ENCODE measurements at regions not wholly inside any gene's neighbourhood (a gene's known extent, or its start where the extent isn't known, plus 50 kb on each side); places are given as distances from the start of the nearest gene placed in this dataset.

DNA sequence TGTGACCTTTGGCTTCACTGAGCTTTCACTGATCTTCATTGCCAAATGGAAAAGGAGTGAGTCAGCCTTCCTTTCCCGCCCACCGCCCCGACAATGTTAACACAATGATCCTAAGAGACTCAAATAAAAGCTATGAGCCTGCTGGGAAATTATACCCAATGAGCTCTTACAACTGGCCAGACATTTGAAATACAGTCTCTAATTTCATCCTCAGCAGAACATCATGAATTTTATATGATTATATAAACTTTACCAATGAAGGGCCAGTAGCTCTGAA is 252.5 kb downstream of the SIPA1L2 start:
- no peaks in the 10 kb centered on the region for H3K79me2 ChIP-seq (ENCODE audit: control insufficient read depth, insufficient read depth, low read length)
- FAIRE-seq (no peak), DNase-seq (ENCODE audit: extremely low read depth in 1 of 4, low spot score in 3 of 4) (no peak), ATAC-seq (no peak)
- H2AFZ ChIP-seq (ENCODE audit: low read depth, low read length), result no peak overlapping the region
- ChIA-PET CTCF (ENCODE audit: low intra/inter-chr PET ratio) (no interaction called here), POLR2A (no interaction called here)
- in situ Hi-C loops (cut with MboI), result no loop called here
- no peaks in the 10 kb centered on the region for H3K36me3 ChIP-seq (ENCODE audit: control insufficient read depth, insufficient read depth, low read length)
- H4K20me1 ChIP-seq (replicated peaks; ENCODE audit: control insufficient read depth, insufficient read depth, low read length), result no peaks in the 10 kb centered on the region
- no peak overlapping the region for H3K27ac ChIP-seq (ENCODE audit: extremely low read depth, low read depth, low read length)
- 0% methylated on average over 3 of the region's 3 CpGs for WGBS (ENCODE audit: insufficient coverage, low coverage, missing lambda C conversion rate)
- H3K4me3 ChIP-seq, result no peak overlapping the region
- no peaks in the 10 kb centered on the region for H3K4me1 ChIP-seq (replicated peaks in 1 of 2; ENCODE audit: control insufficient read depth in 2 of 2, insufficient read depth in 2 of 2, low read length in 2 of 2)
- peaks cover 4% of the 10 kb centered on the region for H3K9me1 ChIP-seq (ENCODE audit: control insufficient read depth, insufficient read depth, low read length)
- intact Hi-C loops (cut with micrococcal nuclease), result no loop called here
- no TSS peak for BruUV-seq (replicated peaks)
- H3K27me3 ChIP-seq (ENCODE audit: control insufficient read depth in 2 of 2, insufficient read depth in 2 of 2, low read length in 2 of 2), result peaks cover 0 to 5% of the 10 kb centered on the region in 2 experiments; a peak in 1 of 5 replicates
- H3K9me3 ChIP-seq (replicated peaks; ENCODE audit: control insufficient read depth, insufficient read depth, low read depth, low read length), result no peaks in the 10 kb centered on the region
- no peak overlapping the region for H3K9ac ChIP-seq (ENCODE audit: insufficient read depth in 1 of 2, low read depth in 2 of 2, low read length in 2 of 2)
- no peak for TF ChIP-seq FOXA3 (CRISPR knock-in tag; conservative IDR thresholded peaks at IDR 0.05 in 1 of 2, IDR thresholded peaks at IDR 0.05 in 1 of 2)
- no peak for TF ChIP-seq CAMTA2 (CRISPR knock-in tag; conservative IDR thresholded peaks at IDR 0.05)
- H3K4me2 ChIP-seq (ENCODE audit: insufficient read depth, low read length), result no peak overlapping the region

DNA sequence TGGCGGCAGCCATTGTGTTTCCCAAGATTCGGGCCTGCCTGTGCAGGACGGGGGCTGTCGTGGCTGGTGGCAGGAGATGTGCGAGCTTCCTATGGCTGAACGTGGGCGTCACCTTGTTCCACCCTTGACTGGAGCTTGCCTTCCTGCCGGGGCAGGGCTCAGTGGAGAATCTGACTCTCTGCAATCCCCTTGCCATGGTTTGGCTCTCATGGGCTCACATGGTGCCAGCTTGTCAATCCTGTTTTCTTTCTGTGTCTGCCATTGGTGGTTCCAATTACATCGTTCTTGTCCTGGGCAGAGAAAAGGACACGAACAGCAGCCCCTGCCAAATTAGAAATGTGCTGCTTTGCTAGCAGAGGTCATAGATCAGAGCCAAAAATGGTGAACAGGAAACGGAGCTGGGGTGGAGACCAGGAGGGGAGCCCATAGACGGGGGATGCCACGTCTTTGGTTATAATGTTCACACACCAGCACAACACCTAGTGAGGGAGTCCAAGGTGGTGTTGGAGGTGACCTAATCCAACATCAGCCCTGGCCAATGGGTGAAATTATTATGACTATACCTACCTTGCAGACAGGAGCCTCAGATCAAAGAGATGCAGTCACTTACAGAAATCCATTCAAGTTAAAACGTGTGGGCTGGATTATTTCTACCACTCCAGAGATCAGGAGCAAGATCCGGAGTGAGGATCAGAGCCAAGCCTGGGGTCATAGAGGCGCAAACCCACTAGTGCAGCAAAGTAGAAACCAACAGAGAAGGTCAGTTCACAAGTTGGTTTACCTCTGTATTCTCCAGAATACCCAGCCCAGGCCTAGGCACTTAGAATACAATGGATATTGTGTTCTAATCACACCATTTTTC is 253.1 kb downstream of the SIPA1L2 start:
- Histone ChIP-seq H3K4me1 (replicated peaks in 1 of 2; ENCODE audit: control insufficient read depth in 2 of 2, insufficient read depth in 2 of 2, low read length in 2 of 2) (no peaks in the 10 kb centered on the region), H3K4me2 (ENCODE audit: insufficient read depth, low read length) (no peak overlapping the region), H3K27me3 (ENCODE audit: control insufficient read depth in 2 of 2, insufficient read depth in 2 of 2, low read length in 2 of 2) (peaks cover 0 to 7% of the 10 kb centered on the region in 2 experiments; a peak in 1 of 5 replicates), H4K20me1 (replicated peaks; ENCODE audit: control insufficient read depth, insufficient read depth, low read length) (no peaks in the 10 kb centered on the region; the same call in 1 of the 2 replicates), H3K36me3 (ENCODE audit: control insufficient read depth, insufficient read depth, low read length) (no peaks in the 10 kb centered on the region), H3K4me3 (no peak overlapping the region), H2AFZ (ENCODE audit: low read depth, low read length) (no peak overlapping the region), H3K27ac (ENCODE audit: extremely low read depth, low read depth, low read length) (no peak overlapping the region), H3K9me3 (replicated peaks; ENCODE audit: control insufficient read depth, insufficient read depth, low read depth, low read length) (no peaks in the 10 kb centered on the region), H3K9me1 (ENCODE audit: control insufficient read depth, insufficient read depth, low read length) (peaks cover 4% of the 10 kb centered on the region), H3K9ac (ENCODE audit: insufficient read depth in 1 of 2, low read depth in 2 of 2, low read length in 2 of 2) (no peak overlapping the region), H3K79me2 (ENCODE audit: control insufficient read depth, insufficient read depth, low read length) (no peaks in the 10 kb centered on the region)
- intact Hi-C loops (cut with micrococcal nuclease), result no loop called here
- ATAC-seq (no peak), DNase-seq (ENCODE audit: extremely low read depth in 1 of 4, low spot score in 3 of 4) (no peak), FAIRE-seq (no peak)
- 2% methylated on average over 16 of the region's 16 CpGs for WGBS (ENCODE audit: insufficient coverage, low coverage, missing lambda C conversion rate)
- ChIA-PET POLR2A (no interaction called here), CTCF (ENCODE audit: low intra/inter-chr PET ratio) (no interaction called here)
- in situ Hi-C loops (cut with MboI), result no loop called here
- no TSS peak for BruUV-seq (replicated peaks)
- TF ChIP-seq, protein P1, sequence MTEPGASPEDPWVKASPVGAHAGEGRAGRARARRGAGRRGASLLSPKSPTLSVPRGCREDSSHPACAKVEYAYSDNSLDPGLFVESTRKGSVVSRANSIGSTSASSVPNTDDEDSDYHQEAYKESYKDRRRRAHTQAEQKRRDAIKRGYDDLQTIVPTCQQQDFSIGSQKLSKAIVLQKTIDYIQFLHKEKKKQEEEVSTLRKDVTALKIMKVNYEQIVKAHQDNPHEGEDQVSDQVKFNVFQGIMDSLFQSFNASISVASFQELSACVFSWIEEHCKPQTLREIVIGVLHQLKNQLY (CRISPR knock-in tag; conservative IDR thresholded peaks at IDR 0.05), result no peak
- TF ChIP-seq SPI1 (IDR thresholded peaks at IDR 0.05; ENCODE audit: borderline replicate concordance, low read depth, low read length), result no peak
- TF ChIP-seq, protein P2, sequence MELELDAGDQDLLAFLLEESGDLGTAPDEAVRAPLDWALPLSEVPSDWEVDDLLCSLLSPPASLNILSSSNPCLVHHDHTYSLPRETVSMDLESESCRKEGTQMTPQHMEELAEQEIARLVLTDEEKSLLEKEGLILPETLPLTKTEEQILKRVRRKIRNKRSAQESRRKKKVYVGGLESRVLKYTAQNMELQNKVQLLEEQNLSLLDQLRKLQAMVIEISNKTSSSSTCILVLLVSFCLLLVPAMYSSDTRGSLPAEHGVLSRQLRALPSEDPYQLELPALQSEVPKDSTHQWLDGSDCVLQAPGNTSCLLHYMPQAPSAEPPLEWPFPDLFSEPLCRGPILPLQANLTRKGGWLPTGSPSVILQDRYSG (tag; conservative IDR thresholded peaks at IDR 0.05; ENCODE audit: low read depth), result no peak
- TF ChIP-seq KLF6 (CRISPR knock-in tag; IDR thresholded peaks at IDR 0.05; ENCODE audit: borderline replicate concordance), result no peak
- no peak for TF ChIP-seq RBM22 (IDR thresholded peaks at IDR 0.05; ENCODE audit: low read depth, low read length, poor library complexity, severe bottlenecking)
- TF ChIP-seq, protein P3, sequence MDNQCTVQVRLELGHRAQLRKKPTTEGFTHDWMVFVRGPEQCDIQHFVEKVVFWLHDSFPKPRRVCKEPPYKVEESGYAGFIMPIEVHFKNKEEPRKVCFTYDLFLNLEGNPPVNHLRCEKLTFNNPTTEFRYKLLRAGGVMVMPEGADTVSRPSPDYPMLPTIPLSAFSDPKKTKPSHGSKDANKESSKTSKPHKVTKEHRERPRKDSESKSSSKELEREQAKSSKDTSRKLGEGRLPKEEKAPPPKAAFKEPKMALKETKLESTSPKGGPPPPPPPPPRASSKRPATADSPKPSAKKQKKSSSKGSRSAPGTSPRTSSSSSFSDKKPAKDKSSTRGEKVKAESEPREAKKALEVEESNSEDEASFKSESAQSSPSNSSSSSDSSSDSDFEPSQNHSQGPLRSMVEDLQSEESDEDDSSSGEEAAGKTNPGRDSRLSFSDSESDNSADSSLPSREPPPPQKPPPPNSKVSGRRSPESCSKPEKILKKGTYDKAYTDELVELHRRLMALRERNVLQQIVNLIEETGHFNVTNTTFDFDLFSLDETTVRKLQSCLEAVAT (IDR thresholded peaks at IDR 0.05), result no peak
- TF ChIP-seq ZNF75A (CRISPR knock-in tag; IDR thresholded peaks at IDR 0.05), result no peak
- no peak for TF ChIP-seq ZNF717 (CRISPR knock-in tag; IDR thresholded peaks at IDR 0.05)
- TF ChIP-seq ZNF707 (CRISPR knock-in tag; conservative IDR thresholded peaks at IDR 0.05), result no peak
- no peak for TF ChIP-seq BRD9 (IDR thresholded peaks at IDR 0.05; ENCODE audit: low read depth, partially characterized antibody)

All from K562 (cell line).